ENCODE measurements at regions not wholly inside any gene's neighbourhood (a gene's known extent, or its start where the extent isn't known, plus 50 kb on each side); places are given as distances from the start of the nearest gene placed in this dataset.

- no peak for DNase-seq (ENCODE audit: extremely low spot score)
- POLR2A ChIA-PET, result no interaction called here
- CTCF ChIA-PET, result no interaction called here
- TF ChIP-seq CTCF (IDR thresholded peaks at IDR 0.05; ENCODE audit: control extremely low read depth, extremely low read depth, low read depth, missing control alignments), result no peak
Measured at GRCh38 chr20:60389882-60390281, 431.7 kb downstream of the CDH26 start.

- CTCF ChIA-PET, result no interaction called here
- no peak for DNase-seq (ENCODE audit: extremely low spot score)
- TF ChIP-seq CTCF (IDR thresholded peaks at IDR 0.05; ENCODE audit: control extremely low read depth, extremely low read depth, low read depth, missing control alignments), result no peak
- POLR2A ChIA-PET, result no interaction called here
Measured at GRCh38 chr20:60395991-60396390, 437.8 kb downstream of the CDH26 start.

GRCh38 chr20:60400567-60400966 is 442.3 kb downstream of the CDH26 start:
- TF ChIP-seq CTCF (IDR thresholded peaks at IDR 0.05; ENCODE audit: control extremely low read depth, extremely low read depth, low read depth, missing control alignments), result no peak
- POLR2A ChIA-PET, result no interaction called here
- CTCF ChIA-PET, result no interaction called here
- no peak for DNase-seq (ENCODE audit: extremely low spot score)

GRCh38 chr20:60402189-60403058 is 444.2 kb downstream of the CDH26 start:
- ChIA-PET POLR2A (no interaction called here), CTCF (interaction anchor here (0.7 kb wide), 1 partner anchor 187 kb away, joined by 3 read pairs; no protein-coding TSS in a partner anchor)
- no peak for TF ChIP-seq CTCF (IDR thresholded peaks at IDR 0.05; ENCODE audit: control extremely low read depth, extremely low read depth, low read depth, missing control alignments)
- DNase-seq (ENCODE audit: extremely low spot score), result no peak

- no peak for DNase-seq (ENCODE audit: extremely low spot score)
- ChIA-PET POLR2A (no interaction called here), CTCF (no interaction called here)
- no peak for TF ChIP-seq CTCF (IDR thresholded peaks at IDR 0.05; ENCODE audit: control extremely low read depth, extremely low read depth, low read depth, missing control alignments)
Measured at GRCh38 chr20:60403105-60403741, 445.0 kb downstream of the CDH26 start.

- CTCF ChIA-PET, result interaction anchor here (0.7 kb wide), 1 partner anchor 403 kb away, joined by 3 read pairs; no protein-coding TSS in a partner anchor
- no peak for DNase-seq (ENCODE audit: extremely low spot score)
- POLR2A ChIA-PET, result no interaction called here
- no peak for TF ChIP-seq CTCF (IDR thresholded peaks at IDR 0.05; ENCODE audit: control extremely low read depth, extremely low read depth, low read depth, missing control alignments)
Measured at GRCh38 chr20:60407011-60407771, 449.0 kb downstream of the CDH26 start.
